ENCODE measurements at regions not wholly inside any gene's neighbourhood (a gene's known extent, or its start where the extent isn't known, plus 50 kb on each side); places are given as distances from the start of the nearest gene placed in this dataset.

- H3K9ac ChIP-seq (ENCODE audit: low read length) = no peak overlapping the region
- TF ChIP-seq, protein P1, sequence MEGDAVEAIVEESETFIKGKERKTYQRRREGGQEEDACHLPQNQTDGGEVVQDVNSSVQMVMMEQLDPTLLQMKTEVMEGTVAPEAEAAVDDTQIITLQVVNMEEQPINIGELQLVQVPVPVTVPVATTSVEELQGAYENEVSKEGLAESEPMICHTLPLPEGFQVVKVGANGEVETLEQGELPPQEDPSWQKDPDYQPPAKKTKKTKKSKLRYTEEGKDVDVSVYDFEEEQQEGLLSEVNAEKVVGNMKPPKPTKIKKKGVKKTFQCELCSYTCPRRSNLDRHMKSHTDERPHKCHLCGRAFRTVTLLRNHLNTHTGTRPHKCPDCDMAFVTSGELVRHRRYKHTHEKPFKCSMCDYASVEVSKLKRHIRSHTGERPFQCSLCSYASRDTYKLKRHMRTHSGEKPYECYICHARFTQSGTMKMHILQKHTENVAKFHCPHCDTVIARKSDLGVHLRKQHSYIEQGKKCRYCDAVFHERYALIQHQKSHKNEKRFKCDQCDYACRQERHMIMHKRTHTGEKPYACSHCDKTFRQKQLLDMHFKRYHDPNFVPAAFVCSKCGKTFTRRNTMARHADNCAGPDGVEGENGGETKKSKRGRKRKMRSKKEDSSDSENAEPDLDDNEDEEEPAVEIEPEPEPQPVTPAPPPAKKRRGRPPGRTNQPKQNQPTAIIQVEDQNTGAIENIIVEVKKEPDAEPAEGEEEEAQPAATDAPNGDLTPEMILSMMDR (IDR thresholded peaks at IDR 0.05; ENCODE audit: poor library complexity, severe bottlenecking) = no peak
- TF ChIP-seq RAD21 (conservative IDR thresholded peaks at IDR 0.05) = no peak
- TF ChIP-seq MXI1 (conservative IDR thresholded peaks at IDR 0.05; ENCODE audit: poor library complexity, severe bottlenecking) = no peak
- TF ChIP-seq SMC3 (conservative IDR thresholded peaks at IDR 0.05; ENCODE audit: poor library complexity) = no peak
- no peak for TF ChIP-seq EP300 (conservative IDR thresholded peaks at IDR 0.05; ENCODE audit: poor library complexity, severe bottlenecking)
- TF ChIP-seq, protein P2, sequence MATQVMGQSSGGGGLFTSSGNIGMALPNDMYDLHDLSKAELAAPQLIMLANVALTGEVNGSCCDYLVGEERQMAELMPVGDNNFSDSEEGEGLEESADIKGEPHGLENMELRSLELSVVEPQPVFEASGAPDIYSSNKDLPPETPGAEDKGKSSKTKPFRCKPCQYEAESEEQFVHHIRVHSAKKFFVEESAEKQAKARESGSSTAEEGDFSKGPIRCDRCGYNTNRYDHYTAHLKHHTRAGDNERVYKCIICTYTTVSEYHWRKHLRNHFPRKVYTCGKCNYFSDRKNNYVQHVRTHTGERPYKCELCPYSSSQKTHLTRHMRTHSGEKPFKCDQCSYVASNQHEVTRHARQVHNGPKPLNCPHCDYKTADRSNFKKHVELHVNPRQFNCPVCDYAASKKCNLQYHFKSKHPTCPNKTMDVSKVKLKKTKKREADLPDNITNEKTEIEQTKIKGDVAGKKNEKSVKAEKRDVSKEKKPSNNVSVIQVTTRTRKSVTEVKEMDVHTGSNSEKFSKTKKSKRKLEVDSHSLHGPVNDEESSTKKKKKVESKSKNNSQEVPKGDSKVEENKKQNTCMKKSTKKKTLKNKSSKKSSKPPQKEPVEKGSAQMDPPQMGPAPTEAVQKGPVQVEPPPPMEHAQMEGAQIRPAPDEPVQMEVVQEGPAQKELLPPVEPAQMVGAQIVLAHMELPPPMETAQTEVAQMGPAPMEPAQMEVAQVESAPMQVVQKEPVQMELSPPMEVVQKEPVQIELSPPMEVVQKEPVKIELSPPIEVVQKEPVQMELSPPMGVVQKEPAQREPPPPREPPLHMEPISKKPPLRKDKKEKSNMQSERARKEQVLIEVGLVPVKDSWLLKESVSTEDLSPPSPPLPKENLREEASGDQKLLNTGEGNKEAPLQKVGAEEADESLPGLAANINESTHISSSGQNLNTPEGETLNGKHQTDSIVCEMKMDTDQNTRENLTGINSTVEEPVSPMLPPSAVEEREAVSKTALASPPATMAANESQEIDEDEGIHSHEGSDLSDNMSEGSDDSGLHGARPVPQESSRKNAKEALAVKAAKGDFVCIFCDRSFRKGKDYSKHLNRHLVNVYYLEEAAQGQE (IDR thresholded peaks at IDR 0.05; ENCODE audit: borderline replicate concordance) = no peak
- no peak for TF ChIP-seq TAF1 (IDR thresholded peaks at IDR 0.05; ENCODE audit: low read depth)
- TF ChIP-seq POLR2AphosphoS5 (IDR thresholded peaks at IDR 0.05) = no peak
- TF ChIP-seq EZH2 (IDR thresholded peaks at IDR 0.05; ENCODE audit: borderline replicate concordance, insufficient read depth, low read length, poor library complexity, severe bottlenecking) = no peak
- no peak overlapping the region for H3K4me3 ChIP-seq (ENCODE audit: low read length)
- no peak overlapping the region for H3K27ac ChIP-seq (ENCODE audit: low read length)
- no peaks in the 10 kb centered on the region for H3K27me3 ChIP-seq (ENCODE audit: insufficient read depth, low read depth, low read length)
- H3K79me2 ChIP-seq (replicated peaks; ENCODE audit: insufficient read depth, low read length) = no peaks in the 10 kb centered on the region
- H2AFZ ChIP-seq (ENCODE audit: low read depth, low read length) = no peak overlapping the region
- no peaks in the 10 kb centered on the region for H3F3A ChIP-seq (ENCODE audit: insufficient read depth, low read length, poor library complexity, severe bottlenecking)
- H4K20me1 ChIP-seq (ENCODE audit: insufficient read depth) = no peaks in the 10 kb centered on the region
- H3K9me2 ChIP-seq (ENCODE audit: insufficient read depth, low read length) = no peaks in the 10 kb centered on the region
- H3K9me3 ChIP-seq (ENCODE audit: low read length) = no peaks in the 10 kb centered on the region
- no peak overlapping the region for H3K4me2 ChIP-seq (ENCODE audit: low read length)
- no peaks in the 10 kb centered on the region for H3K36me3 ChIP-seq (ENCODE audit: insufficient read depth, low read length)
Measured at GRCh38 chr3:27802849-27803248, 80.7 kb upstream of the EOMES start.

GRCh38 chr3:27805282-27805681 is 83.2 kb upstream of the EOMES start:
- H3K9ac ChIP-seq (ENCODE audit: low read length) = no peak overlapping the region
- H2AFZ ChIP-seq (ENCODE audit: low read depth, low read length) = no peak overlapping the region
- TF ChIP-seq MXI1 (conservative IDR thresholded peaks at IDR 0.05; ENCODE audit: poor library complexity, severe bottlenecking) (no peak), EZH2 (IDR thresholded peaks at IDR 0.05; ENCODE audit: borderline replicate concordance, insufficient read depth, low read length, poor library complexity, severe bottlenecking) (no peak), RAD21 (conservative IDR thresholded peaks at IDR 0.05) (no peak), SMC3 (conservative IDR thresholded peaks at IDR 0.05; ENCODE audit: poor library complexity) (no peak), POLR2AphosphoS5 (IDR thresholded peaks at IDR 0.05) (no peak), TAF1 (IDR thresholded peaks at IDR 0.05; ENCODE audit: low read depth) (no peak), EP300 (conservative IDR thresholded peaks at IDR 0.05; ENCODE audit: poor library complexity, severe bottlenecking) (no peak)
- TF ChIP-seq, protein P1 (IDR thresholded peaks at IDR 0.05; ENCODE audit: poor library complexity, severe bottlenecking) = no peak
- TF ChIP-seq, protein P2 (IDR thresholded peaks at IDR 0.05; ENCODE audit: borderline replicate concordance) = no peak
- no peak overlapping the region for H3K4me2 ChIP-seq (ENCODE audit: low read length)
- no peaks in the 10 kb centered on the region for H3K36me3 ChIP-seq (ENCODE audit: insufficient read depth, low read length)
- no peaks in the 10 kb centered on the region for H3K27me3 ChIP-seq (ENCODE audit: insufficient read depth, low read depth, low read length)
- H3F3A ChIP-seq (ENCODE audit: insufficient read depth, low read length, poor library complexity, severe bottlenecking) = no peaks in the 10 kb centered on the region
- no peaks in the 10 kb centered on the region for H4K20me1 ChIP-seq (ENCODE audit: insufficient read depth)
- H3K9me2 ChIP-seq (ENCODE audit: insufficient read depth, low read length) = no peaks in the 10 kb centered on the region
- no peaks in the 10 kb centered on the region for H3K79me2 ChIP-seq (replicated peaks; ENCODE audit: insufficient read depth, low read length)
- no peak overlapping the region for H3K27ac ChIP-seq (ENCODE audit: low read length)
- H3K9me3 ChIP-seq (ENCODE audit: low read length) = no peaks in the 10 kb centered on the region
- no peak overlapping the region for H3K4me3 ChIP-seq (ENCODE audit: low read length)
